Activated naive CD4-positive, alpha-beta T cell treated with anti-CD3 and anti-CD28 coated beads, Interleukin-2, amount 10 ng/mL, durations not matched to agents 7 days and 5 days (primary cell): ENCODE measurements at regions not wholly inside any gene's neighbourhood (a gene's known extent, or its start where the extent isn't known, plus 50 kb on each side); places are given as distances from the start of the nearest gene placed in this dataset.
"Not testable (repeated sequence)": the region's sequence is repeated elsewhere in the genome, so short reads cannot be mapped to it uniquely, and the experiment has no call there.

Experiments used
- CTCF ChIA-PET: fragments of 350-600 bp; sonication (Branson Sonifier 250); formaldehyde crosslinking; loops from one replicate; lab custom pipeline; 2021; ENCODE audit warnings: antibody characterized with exemption; lab: Charles Lee
- DNase-seq: peaks from one replicate; pipeline ENCODE4 v3.0.0-alpha.2; 2020
- H3K27ac Mint-ChIP-seq: one replicate; pipeline ENCODE4 v1.8.0; 2021; ENCODE audit warnings: mild to moderate bottlenecking, moderate library complexity, mixed read lengths
- H3K27me3 Mint-ChIP-seq: one replicate; pipeline ENCODE4 v1.8.0; 2021; ENCODE audit warnings: mild to moderate bottlenecking, mixed read lengths
- H3K36me3 Mint-ChIP-seq: one replicate; pipeline ENCODE4 v1.8.0; 2021; ENCODE audit warnings: mixed read lengths
- H3K4me1 Mint-ChIP-seq: one replicate; pipeline ENCODE4 v1.8.0; 2021; ENCODE audit warnings: mixed read lengths
- H3K4me3 Mint-ChIP-seq: one replicate; pipeline ENCODE4 v1.8.0; 2021; ENCODE audit warnings: mild to moderate bottlenecking, moderate library complexity, mixed read lengths
- H3K9me3 Mint-ChIP-seq: one replicate; pipeline ENCODE4 v1.8.0; 2021; ENCODE audit warnings: mixed read lengths

GRCh38 chr21:43291347-43291950 lies 122.6 kb downstream of the CRYAA start:
- H3K27me3 Mint-ChIP-seq, result peaks cover 19% of the 10 kb centered on the region
- CTCF ChIA-PET, result no interaction called here
- H3K27ac Mint-ChIP-seq, result no peak overlapping the region
- no peak for DNase-seq
- H3K4me3 Mint-ChIP-seq, result no peak overlapping the region
- H3K4me1 Mint-ChIP-seq, result peaks cover 5% of the 10 kb centered on the region
- no peaks in the 10 kb centered on the region for H3K36me3 Mint-ChIP-seq
- H3K9me3 Mint-ChIP-seq, result peaks cover 3% of the 10 kb centered on the region

GRCh38 chr21:43290421-43291346 lies 121.9 kb downstream of the CRYAA start:
- DNase-seq, result no peak
- CTCF ChIA-PET, result no interaction called here
- Mint-ChIP-seq H3K9me3 (peaks cover 3% of the 10 kb centered on the region), H3K4me1 (peaks cover 5% of the 10 kb centered on the region), H3K27ac (no peak overlapping the region), H3K36me3 (no peaks in the 10 kb centered on the region), H3K4me3 (no peak overlapping the region), H3K27me3 (peaks cover 15% of the 10 kb centered on the region)

- Mint-ChIP-seq H3K4me1 (peaks cover 5% of the 10 kb centered on the region), H3K36me3 (no peaks in the 10 kb centered on the region), H3K9me3 (peaks cover 3% of the 10 kb centered on the region), H3K4me3 (no peak overlapping the region), H3K27me3 (peaks cover 11% of the 10 kb centered on the region), H3K27ac (no peak overlapping the region)
- no peak for DNase-seq
- CTCF ChIA-PET, result no interaction called here
Measured at GRCh38 chr21:43289966-43290365, 121.2 kb downstream of the CRYAA start.

GRCh38 chr21:43289442-43289841 lies 120.6 kb downstream of the CRYAA start:
- no peak for DNase-seq
- CTCF ChIA-PET, result no interaction called here
- Mint-ChIP-seq H3K9me3 (peaks cover 3% of the 10 kb centered on the region), H3K4me1 (peaks cover 5% of the 10 kb centered on the region), H3K36me3 (no peaks in the 10 kb centered on the region), H3K27me3 (peaks cover 11% of the 10 kb centered on the region), H3K27ac (no peak overlapping the region), H3K4me3 (no peak overlapping the region)

- peaks cover 5% of the 10 kb centered on the region for H3K4me1 Mint-ChIP-seq
- peaks cover 3% of the 10 kb centered on the region for H3K9me3 Mint-ChIP-seq
- H3K36me3 Mint-ChIP-seq, result no peaks in the 10 kb centered on the region
- peaks cover 11% of the 10 kb centered on the region for H3K27me3 Mint-ChIP-seq
- CTCF ChIA-PET, result no interaction called here
- no peak overlapping the region for H3K4me3 Mint-ChIP-seq
- no peak overlapping the region for H3K27ac Mint-ChIP-seq
- DNase-seq, result no peak
Measured at GRCh38 chr21:43287795-43288755, 119.3 kb downstream of the CRYAA start.

GRCh38 chr21:43287111-43287760 lies 118.4 kb downstream of the CRYAA start:
- Mint-ChIP-seq H3K27ac (no peak overlapping the region), H3K27me3 (peaks cover 10% of the 10 kb centered on the region), H3K36me3 (no peaks in the 10 kb centered on the region), H3K9me3 (peaks cover 3% of the 10 kb centered on the region), H3K4me3 (no peak overlapping the region), H3K4me1 (peaks cover 5% of the 10 kb centered on the region)
- peak; percentile 49 for DNase-seq
- CTCF ChIA-PET, result no interaction called here

GRCh38 chr21:43286196-43286595 lies 117.4 kb downstream of the CRYAA start:
- Mint-ChIP-seq H3K4me1 (peaks cover 5% of the 10 kb centered on the region), H3K36me3 (no peaks in the 10 kb centered on the region)
- CTCF ChIA-PET, result no interaction called here

GRCh38 chr21:43284700-43285099 lies 115.9 kb downstream of the CRYAA start:
- Mint-ChIP-seq H3K36me3 (no peaks in the 10 kb centered on the region), H3K27me3 (peaks cover 6% of the 10 kb centered on the region), H3K4me3 (no peak overlapping the region), H3K27ac (no peak overlapping the region), H3K4me1 (peaks cover 5% of the 10 kb centered on the region), H3K9me3 (peaks cover 3% of the 10 kb centered on the region)
- DNase-seq, result no peak
- CTCF ChIA-PET, result no interaction called here

More at GRCh38 chr21:43286196-43286595, 117.4 kb downstream of the CRYAA start:
- Mint-ChIP-seq H3K27me3 (peaks cover 6% of the 10 kb centered on the region), H3K4me3 (no peak overlapping the region), H3K9me3 (peaks cover 3% of the 10 kb centered on the region), H3K27ac (no peak overlapping the region)
- no peak for DNase-seq

- no peaks in the 10 kb centered on the region for H3K36me3 Mint-ChIP-seq
- no peak overlapping the region for H3K27ac Mint-ChIP-seq
- peaks cover 6% of the 10 kb centered on the region for H3K27me3 Mint-ChIP-seq
- no peak for DNase-seq
- CTCF ChIA-PET, result no interaction called here
- H3K4me1 Mint-ChIP-seq, result peaks cover 5% of the 10 kb centered on the region
- H3K9me3 Mint-ChIP-seq, result peaks cover under 1% of the 10 kb centered on the region
- no peak overlapping the region for H3K4me3 Mint-ChIP-seq
Measured at GRCh38 chr21:43284238-43284637, 115.4 kb downstream of the CRYAA start.

GRCh38 chr21:43283925-43284221 lies 115.1 kb downstream of the CRYAA start:
- H3K27ac Mint-ChIP-seq, H3K27me3 Mint-ChIP-seq, CTCF ChIA-PET: not testable (repeated sequence)

GRCh38 chr21:43283136-43283924 lies 114.5 kb downstream of the CRYAA start:
- CTCF ChIA-PET, result no interaction called here
- DNase-seq, result no peak

More at GRCh38 chr21:43283925-43284221, 115.1 kb downstream of the CRYAA start:
- H3K9me3 Mint-ChIP-seq, H3K36me3 Mint-ChIP-seq, DNase-seq, H3K4me1 Mint-ChIP-seq, H3K4me3 Mint-ChIP-seq: not testable (repeated sequence)

GRCh38 chr21:43282358-43283120 lies 113.7 kb downstream of the CRYAA start:
- no peaks in the 10 kb centered on the region for H3K9me3 Mint-ChIP-seq
- no peak overlapping the region for H3K27ac Mint-ChIP-seq
- DNase-seq, result no peak
- no peak overlapping the region for H3K4me3 Mint-ChIP-seq
- no peaks in the 10 kb centered on the region for H3K36me3 Mint-ChIP-seq
- CTCF ChIA-PET, result no interaction called here
- peaks cover 17% of the 10 kb centered on the region for H3K27me3 Mint-ChIP-seq
- H3K4me1 Mint-ChIP-seq, result peaks cover 5% of the 10 kb centered on the region

More at GRCh38 chr21:43283136-43283924, 114.5 kb downstream of the CRYAA start:
- Mint-ChIP-seq H3K9me3 (no peaks in the 10 kb centered on the region), H3K36me3 (no peaks in the 10 kb centered on the region), H3K27ac (no peak overlapping the region), H3K27me3 (peaks cover 9% of the 10 kb centered on the region), H3K4me3 (no peak overlapping the region), H3K4me1 (peaks cover 5% of the 10 kb centered on the region)
